H1 (cell line): ENCODE measurements at regions not wholly inside any gene's neighbourhood (a gene's known extent, or its start where the extent isn't known, plus 50 kb on each side); places are given as distances from the start of the nearest gene placed in this dataset.

Experiments used
- CTCF ChIA-PET: fragments of 300-600 bp; sonication (Branson Sonifier 250); formaldehyde crosslinking; loops from one replicate; lab custom pipeline; 2021; ENCODE audit not compliant: partially characterized antibody; lab: Charles Lee
- POLR2A ChIA-PET: fragments of 300-600 bp; sonication (Branson Sonifier 250); formaldehyde crosslinking; loops from one replicate; lab custom pipeline; 2021; ENCODE audit warnings: inconsistent platforms; ENCODE audit not compliant: partially characterized antibody; lab: Charles Lee
- DNase-seq, 2 experiments: peaks; one replicate each; pipeline versions ENCODE4 v3.0.0 to v3.0.0-alpha.2; 2010 to 2022; ENCODE audit warnings: low spot score in 2 of 2, low read depth in 1 of 2, mixed read lengths in 1 of 2
- FAIRE-seq: peaks from 2 replicates; lab custom pipeline; 2011; peaks lifted over from hg19 to GRCh38; lab: Jason Lieb, UNC
- H2AFZ ChIP-seq: 2 replicates; pipeline ENCODE4 v1.8.1; 2012; ENCODE audit warnings: low read length, inconsistent platforms
- H2AK5ac ChIP-seq: 2 replicates; pipeline ENCODE4 v1.6.1; 2013; ENCODE audit warnings: low read depth, low read length
- H2BK120ac ChIP-seq: replicated peaks from 2 replicates; pipeline ENCODE3; 2013; ENCODE audit warnings: low read depth, low read length, inconsistent platforms
- H2BK12ac ChIP-seq: 2 replicates; pipeline ENCODE4 v1.6.1; 2013; ENCODE audit warnings: low read depth, low read length
- H2BK15ac ChIP-seq: 2 replicates; pipeline ENCODE4 v1.6.1; 2013; ENCODE audit warnings: low read length
- H2BK20ac ChIP-seq: 2 replicates; pipeline ENCODE4 v1.6.1; 2013; ENCODE audit warnings: low read length
- H2BK5ac ChIP-seq: 2 replicates; pipeline ENCODE4 v1.6.1; 2013; ENCODE audit warnings: low read depth, low read length
- H3K14ac ChIP-seq: 2 replicates; pipeline ENCODE4 v1.6.1; 2013; ENCODE audit warnings: inconsistent platforms; ENCODE audit not compliant: insufficient read length
- H3K18ac ChIP-seq: 2 replicates; pipeline ENCODE4 v1.6.1; 2013; ENCODE audit warnings: low read length; ENCODE audit errors: extremely low read depth
- H3K23ac ChIP-seq: 2 replicates; pipeline ENCODE4 v1.6.1; 2013; ENCODE audit warnings: inconsistent platforms; ENCODE audit not compliant: insufficient read length
- H3K23me2 ChIP-seq: 2 replicates; pipeline ENCODE4 v1.6.1; 2013; ENCODE audit warnings: low read depth, low read length
- H3K27ac ChIP-seq: 2 replicates; pipeline ENCODE4 v1.6.1; 2011; ENCODE audit warnings: low read depth, low read length, inconsistent platforms
- H3K27me3 ChIP-seq, 4 experiments: replicated peaks in 1 of 4; 1 replicate in 1 of 4; 2 replicates in 3 of 4; pipeline versions ENCODE4 v1.6.1 to v1.8.1; 2011 to 2013; ENCODE audit warnings: low read length in 3 of 4, mild to moderate bottlenecking in 3 of 4, inconsistent platforms in 2 of 4, mixed read lengths in 2 of 4, moderate library complexity in 1 of 4; ENCODE audit not compliant: control insufficient read depth in 3 of 4, insufficient read depth in 3 of 4; ENCODE audit errors: extremely low read depth in 1 of 4
- H3K36me3 ChIP-seq, 4 experiments: 2 replicates each; pipeline versions ENCODE4 v1.6.1 to v1.8.1; 2011 to 2013; ENCODE audit warnings: mild to moderate bottlenecking in 4 of 4, low read length in 3 of 4, moderate library complexity in 2 of 4, control low read depth in 1 of 4, inconsistent platforms in 1 of 4; ENCODE audit not compliant: insufficient read depth in 4 of 4, control insufficient read depth in 2 of 4
- H3K4ac ChIP-seq: replicated peaks from 2 replicates; pipeline ENCODE3; 2013; ENCODE audit warnings: low read length, low read depth, mixed read lengths, inconsistent platforms; ENCODE audit not compliant: insufficient read length
- H3K4me1 ChIP-seq, 4 experiments: replicated peaks in 1 of 4; 1 replicate in 1 of 4; 2 replicates in 3 of 4; pipeline versions ENCODE4 v1.6.1 to v1.8.1; 2011 to 2013; ENCODE audit warnings: low read length in 3 of 4, inconsistent platforms in 2 of 4, mixed read lengths in 1 of 4; ENCODE audit not compliant: insufficient read depth in 4 of 4, control insufficient read depth in 3 of 4
- H3K4me2 ChIP-seq, 2 experiments: 2 replicates each; pipeline versions ENCODE4 v1.6.1 to v1.8.1; 2011 to 2013; ENCODE audit warnings: low read depth in 2 of 2, low read length in 2 of 2, control low read depth in 1 of 2, inconsistent platforms in 1 of 2, mild to moderate bottlenecking in 1 of 2; ENCODE audit not compliant: insufficient read depth in 1 of 2
- H3K4me3 ChIP-seq, 4 experiments: fragments of 200-600, 300-600 bp in 1 of 4; sonication (generic), shearing (Covaris generic), sonication (Bioruptor Twin) in 1 of 4; 2 replicates each; pipeline versions ENCODE4 v1.5.1 to v1.8.1; 2011 to 2016; ENCODE audit warnings: low read length in 4 of 4, low read depth in 3 of 4, control low read depth in 2 of 4, inconsistent platforms in 2 of 4, mild to moderate bottlenecking in 2 of 4, mixed read lengths in 1 of 4, moderate library complexity in 1 of 4; ENCODE audit not compliant: insufficient read depth in 2 of 4; ENCODE audit errors: extremely low read depth in 1 of 4
- H3K56ac ChIP-seq: replicated peaks from 2 replicates; pipeline ENCODE3; 2013; ENCODE audit warnings: low read depth, mild to moderate bottlenecking, mixed read lengths, low read length, inconsistent platforms; ENCODE audit not compliant: insufficient read length
- H3K79me1 ChIP-seq: 2 replicates; pipeline ENCODE4 v1.6.1; 2013; ENCODE audit warnings: low read depth, low read length, control low read depth
- H3K79me2 ChIP-seq, 2 experiments: 2 replicates each; pipeline versions ENCODE4 v1.6.1 to v1.8.1; 2012 to 2013; ENCODE audit warnings: low read length in 2 of 2, mild to moderate bottlenecking in 2 of 2, inconsistent platforms in 1 of 2; ENCODE audit not compliant: insufficient read depth in 2 of 2, control insufficient read depth in 1 of 2
- H3K9ac ChIP-seq, 4 experiments: replicated peaks in 1 of 4; 1 replicate in 1 of 4; 2 replicates in 3 of 4; pipeline versions ENCODE4 v1.6.1 to v1.8.1; 2011 to 2013; ENCODE audit warnings: low read depth in 3 of 4, low read length in 3 of 4, control low read depth in 2 of 4, mild to moderate bottlenecking in 2 of 4, moderate library complexity in 2 of 4, inconsistent platforms in 1 of 4; ENCODE audit errors: extremely low read depth in 1 of 4
- H3K9me3 ChIP-seq, 2 experiments: 2 replicates each; pipeline versions ENCODE4 v1.6.1 to v1.8.1; 2012 to 2013; ENCODE audit warnings: mild to moderate bottlenecking in 2 of 2, moderate library complexity in 2 of 2, control low read depth in 1 of 2, inconsistent platforms in 1 of 2, low read depth in 1 of 2, low read length in 1 of 2, mixed read lengths in 1 of 2; ENCODE audit not compliant: insufficient read depth in 2 of 2
- H4K20me1 ChIP-seq, 2 experiments: replicated peaks in 1 of 2; 2 replicates each; pipeline versions ENCODE3 to v1.8.1; 2011 to 2013; ENCODE audit warnings: inconsistent platforms in 2 of 2, low read length in 2 of 2, mild to moderate bottlenecking in 1 of 2; ENCODE audit not compliant: insufficient read depth in 2 of 2, control insufficient read depth in 1 of 2
- H4K5ac ChIP-seq: 2 replicates; pipeline ENCODE4 v1.6.1; 2013; ENCODE audit warnings: low read length, low read depth, mixed read lengths, inconsistent platforms; ENCODE audit not compliant: insufficient read length
- H4K8ac ChIP-seq: 2 replicates; pipeline ENCODE4 v1.8.0; 2013; ENCODE audit warnings: mild to moderate bottlenecking, moderate library complexity, low read length, inconsistent platforms; ENCODE audit not compliant: insufficient read depth; ENCODE audit errors: extremely low read depth
- H4K91ac ChIP-seq: replicated peaks from 2 replicates; pipeline ENCODE3; 2013; ENCODE audit warnings: low read length, mixed read lengths, inconsistent platforms; ENCODE audit not compliant: insufficient read length
- HDAC2 ChIP-seq, 2 experiments: fragments of 300-600 bp in 1 of 2; sonication (generic) in 1 of 2; IDR thresholded peaks; 2 replicates each; pipeline ENCODE4 v1.6.1; 2011 to 2012; ENCODE audit warnings: low read depth in 2 of 2, low read length in 2 of 2, mild to moderate bottlenecking in 2 of 2, moderate library complexity in 2 of 2, borderline replicate concordance in 1 of 2, inconsistent platforms in 1 of 2
- NANOG ChIP-seq: IDR thresholded peaks from 2 replicates; pipeline ENCODE4 v1.6.1; 2011; ENCODE audit warnings: low read length, low read depth, mild to moderate bottlenecking, inconsistent platforms; ENCODE audit not compliant: insufficient read depth, poor library complexity, severe bottlenecking
- RNF2 ChIP-seq: fragments of 200-900, 300-1000 bp; sonication (generic); IDR thresholded peaks from 2 replicates; pipeline ENCODE4 v1.7.1; 2016; ENCODE audit warnings: borderline replicate concordance, low read depth, mild to moderate bottlenecking, antibody characterized with exemption, low read length; ENCODE audit not compliant: poor library complexity, severe bottlenecking; ENCODE audit errors: missing control alignments
- WGBS, 2 experiments: shearing (Covaris generic) in 1 of 2; methylation state at CpG; one replicate each; pipeline versions ENCODE4 v1.1.6 to v1.1.7; 2013 to 2015; ENCODE audit warnings: low lambda C conversion rate in 2 of 2, mixed read lengths in 2 of 2, inconsistent platforms in 1 of 2, low coverage in 1 of 2, missing lambda C conversion rate in 1 of 2; ENCODE audit not compliant: insufficient replicate concordance in 2 of 2, insufficient coverage in 1 of 2, insufficient read length in 1 of 2; ENCODE audit errors: extremely low coverage in 1 of 2, missing lambda C conversion rate in 1 of 2; 5-methylcytosine and 5-hydroxymethylcytosine counted together

DNA sequence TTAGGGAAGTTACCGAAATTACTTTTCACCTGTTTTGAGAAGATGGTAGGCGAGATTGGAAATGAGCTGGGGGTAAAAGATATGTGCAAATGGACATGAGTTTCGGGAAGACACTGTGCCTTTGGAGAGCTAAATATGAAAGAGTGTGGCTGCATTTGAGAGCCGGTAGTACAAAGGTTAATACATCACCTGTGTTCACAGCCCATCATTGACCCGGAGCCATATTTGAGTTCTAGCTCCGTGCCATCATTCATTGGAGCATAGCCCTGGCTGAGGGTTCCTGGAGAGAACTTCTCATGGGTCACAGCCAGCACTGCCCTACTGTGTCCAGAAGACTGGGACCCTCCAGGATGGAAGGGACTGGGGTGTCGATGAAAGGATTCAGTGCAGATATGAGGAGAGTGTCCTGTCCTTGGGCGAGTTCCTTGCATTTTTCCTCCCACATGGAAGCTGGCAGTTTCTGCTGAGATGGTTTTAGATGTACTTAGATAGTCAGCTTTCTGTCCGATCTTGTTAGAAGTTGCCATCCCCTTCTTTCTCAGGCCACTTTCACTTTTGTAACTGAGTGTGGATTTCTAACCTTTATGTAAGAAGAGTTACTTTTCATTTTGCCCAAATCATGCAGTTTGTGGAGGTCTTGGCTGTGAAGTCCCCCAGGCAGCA is 138.8 kb downstream of the JCAD start:
- Histone ChIP-seq H3K27me3 (no peaks in the 10 kb centered on the region), H3K14ac (no peak overlapping the region), H3K18ac (no peak overlapping the region), H3K4me2 (no peak overlapping the region), H4K20me1 (no peaks in the 10 kb centered on the region), H2BK12ac (no peak overlapping the region), H2BK5ac (no peak overlapping the region), H2BK120ac (no peak overlapping the region), H3K23ac (no peak overlapping the region), H3K27ac (no peak overlapping the region), H4K5ac (no peak overlapping the region), H3K4me3 (no peak overlapping the region), H2AK5ac (no peak overlapping the region), H2AFZ (no peak overlapping the region), H3K9me3 (no peaks in the 10 kb centered on the region), H2BK15ac (no peak overlapping the region), H3K23me2 (peaks cover 3% of the 10 kb centered on the region), H4K8ac (no peak overlapping the region), H2BK20ac (no peak overlapping the region), H3K4ac (no peak overlapping the region), H3K36me3 (no peaks in the 10 kb centered on the region), H3K79me1 (no peaks in the 10 kb centered on the region), H4K91ac (no peak overlapping the region), H3K56ac (no peak overlapping the region), H3K4me1 (peaks cover 0 to 2% (median 0%) of the 10 kb centered on the region in 4 experiments; a peak in 2 of 7 replicates), H3K9ac (no peak overlapping the region), H3K79me2 (no peaks in the 10 kb centered on the region)
- CTCF ChIA-PET: interaction anchor here (1.0 kb wide), 1 partner anchor 26 kb away, joined by 3 read pairs; no protein-coding TSS in a partner anchor
- no peak for DNase-seq
- 89% methylated on average over 9 of the region's 9 CpGs; no CpG with 5 or more reads in 1 of the 2 experiments for WGBS, 2 experiments
- no peak for FAIRE-seq
- POLR2A ChIA-PET: no interaction called here
- TF ChIP-seq HDAC2 (IDR thresholded peaks at IDR 0.05; ENCODE audit: borderline replicate concordance in 1 of 2, low read depth in 2 of 2, low read length in 2 of 2): no peak
- no peak for TF ChIP-seq RNF2
- no peak for TF ChIP-seq NANOG
